ENCODE measurements at regions not wholly inside any gene's neighbourhood (a gene's known extent, or its start where the extent isn't known, plus 50 kb on each side); places are given as distances from the start of the nearest gene placed in this dataset.

- no peaks in the 10 kb centered on the region for H3K27me3 ChIP-seq
- H3K36me3 ChIP-seq (replicated peaks in 1 of 2; ENCODE audit: insufficient read depth in 1 of 2, low read depth in 2 of 2) = no peaks in the 10 kb centered on the region
- ATAC-seq (no peak), DNase-seq (no peak)
- intact Hi-C loops (cut with DNase I) = no loop called here
- no peak overlapping the region for H3K27ac ChIP-seq
- H3K4me1 ChIP-seq = no peaks in the 10 kb centered on the region
- no peak overlapping the region for H3K4me3 ChIP-seq
- TF ChIP-seq, protein P1, sequence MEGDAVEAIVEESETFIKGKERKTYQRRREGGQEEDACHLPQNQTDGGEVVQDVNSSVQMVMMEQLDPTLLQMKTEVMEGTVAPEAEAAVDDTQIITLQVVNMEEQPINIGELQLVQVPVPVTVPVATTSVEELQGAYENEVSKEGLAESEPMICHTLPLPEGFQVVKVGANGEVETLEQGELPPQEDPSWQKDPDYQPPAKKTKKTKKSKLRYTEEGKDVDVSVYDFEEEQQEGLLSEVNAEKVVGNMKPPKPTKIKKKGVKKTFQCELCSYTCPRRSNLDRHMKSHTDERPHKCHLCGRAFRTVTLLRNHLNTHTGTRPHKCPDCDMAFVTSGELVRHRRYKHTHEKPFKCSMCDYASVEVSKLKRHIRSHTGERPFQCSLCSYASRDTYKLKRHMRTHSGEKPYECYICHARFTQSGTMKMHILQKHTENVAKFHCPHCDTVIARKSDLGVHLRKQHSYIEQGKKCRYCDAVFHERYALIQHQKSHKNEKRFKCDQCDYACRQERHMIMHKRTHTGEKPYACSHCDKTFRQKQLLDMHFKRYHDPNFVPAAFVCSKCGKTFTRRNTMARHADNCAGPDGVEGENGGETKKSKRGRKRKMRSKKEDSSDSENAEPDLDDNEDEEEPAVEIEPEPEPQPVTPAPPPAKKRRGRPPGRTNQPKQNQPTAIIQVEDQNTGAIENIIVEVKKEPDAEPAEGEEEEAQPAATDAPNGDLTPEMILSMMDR (IDR thresholded peaks at IDR 0.05) = no peak
- no peak for TF ChIP-seq POLR2A (IDR thresholded peaks at IDR 0.05)
- H3K9me3 ChIP-seq = no peaks in the 10 kb centered on the region
Measured at GRCh38 chr20:39538317-39538716, 576.2 kb downstream of the DHX35 start.

DNA sequence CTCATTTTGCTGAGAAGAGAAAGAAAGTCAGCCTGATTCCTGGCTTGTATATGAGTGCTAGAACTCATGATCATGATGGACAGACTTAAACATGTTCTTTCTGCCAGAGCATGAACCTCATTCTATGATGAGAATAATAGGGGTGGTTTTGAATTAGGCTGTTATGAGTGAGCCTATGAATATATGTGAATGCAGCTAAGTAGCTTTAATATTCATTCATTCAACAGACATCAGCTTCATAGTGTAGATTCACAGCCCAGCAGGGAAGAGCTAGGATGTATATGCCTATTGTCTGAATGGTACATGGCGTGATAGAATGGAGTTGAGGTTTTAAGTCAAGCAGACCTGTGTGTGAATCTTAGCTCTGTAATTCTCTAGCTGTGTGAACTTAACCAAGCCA, 573.2 kb downstream of the DHX35 start:
- TF ChIP-seq POLR2A (IDR thresholded peaks at IDR 0.05) = no peak
- TF ChIP-seq, protein P1 (IDR thresholded peaks at IDR 0.05) = no peak
- Histone ChIP-seq H3K4me1 (no peaks in the 10 kb centered on the region), H3K27ac (no peak overlapping the region), H3K27me3 (no peaks in the 10 kb centered on the region), H3K9me3 (no peaks in the 10 kb centered on the region), H3K4me3 (no peak overlapping the region), H3K36me3 (replicated peaks in 1 of 2; ENCODE audit: insufficient read depth in 1 of 2, low read depth in 2 of 2) (no peaks in the 10 kb centered on the region)
- DNase-seq = no peak
- 75 to 91% methylated on average over 1 of the region's 1 CpG for WGBS, 2 donors
- intact Hi-C loops (cut with DNase I) = no loop called here
- no peak for ATAC-seq

- ATAC-seq = no peak
- 35 to 40% methylated on average over 1 of the region's 1 CpG for WGBS, 2 donors
Measured at GRCh38 chr20:39534846-39535245, 572.7 kb downstream of the DHX35 start.

GRCh38 chr20:39533858-39534257, 571.7 kb downstream of the DHX35 start:
- Histone ChIP-seq H3K4me1 (no peaks in the 10 kb centered on the region), H3K27me3 (no peaks in the 10 kb centered on the region), H3K36me3 (replicated peaks in 1 of 2; ENCODE audit: insufficient read depth in 1 of 2, low read depth in 2 of 2) (no peaks in the 10 kb centered on the region), H3K9me3 (no peaks in the 10 kb centered on the region), H3K27ac (no peak overlapping the region), H3K4me3 (no peak overlapping the region)
- WGBS, 2 donors = 57 to 63% methylated on average over 3 of the region's 3 CpGs
- no peak for ATAC-seq
- TF ChIP-seq, protein P1 (IDR thresholded peaks at IDR 0.05) = no peak
- no peak for TF ChIP-seq POLR2A (IDR thresholded peaks at IDR 0.05)
- no peak for DNase-seq
- intact Hi-C loops (cut with DNase I) = no loop called here

More at GRCh38 chr20:39534846-39535245, 572.7 kb downstream of the DHX35 start:
- H3K9me3 ChIP-seq = no peaks in the 10 kb centered on the region
- no peaks in the 10 kb centered on the region for H3K36me3 ChIP-seq (replicated peaks in 1 of 2; ENCODE audit: insufficient read depth in 1 of 2, low read depth in 2 of 2)
- no peaks in the 10 kb centered on the region for H3K27me3 ChIP-seq
- H3K4me3 ChIP-seq = no peak overlapping the region
- no peaks in the 10 kb centered on the region for H3K4me1 ChIP-seq
- intact Hi-C loops (cut with DNase I) = no loop called here
- no peak for DNase-seq
- no peak overlapping the region for H3K27ac ChIP-seq
- TF ChIP-seq, protein P1 (IDR thresholded peaks at IDR 0.05) = no peak

DNA sequence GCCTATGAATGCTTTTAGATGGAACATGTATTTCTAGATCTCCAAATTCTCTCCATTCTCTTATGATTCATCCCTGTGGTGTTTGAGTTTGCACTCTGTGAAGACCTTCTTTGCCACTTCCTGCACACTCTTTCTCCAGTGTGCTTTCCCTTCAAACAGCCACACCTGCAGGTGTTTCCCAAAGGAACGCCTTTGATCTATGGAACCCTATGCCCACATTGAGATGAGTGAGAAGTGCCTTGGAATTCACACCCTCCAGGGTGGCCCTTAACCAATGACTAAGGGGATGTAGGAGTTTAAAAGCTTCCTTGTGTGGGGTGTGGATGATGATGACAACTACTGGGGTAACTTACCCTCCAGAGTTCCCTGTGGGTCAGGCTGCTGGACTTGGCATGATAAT, 570.1 kb downstream of the DHX35 start:
- DNase-seq (no peak), ATAC-seq (no peak)
- TF ChIP-seq, protein P1 (IDR thresholded peaks at IDR 0.05) = no peak
- no peak for TF ChIP-seq POLR2A (IDR thresholded peaks at IDR 0.05)
- intact Hi-C loops (cut with DNase I) = no loop called here
- Histone ChIP-seq H3K36me3 (replicated peaks in 1 of 2; ENCODE audit: insufficient read depth in 1 of 2, low read depth in 2 of 2) (no peaks in the 10 kb centered on the region), H3K4me3 (no peak overlapping the region), H3K27me3 (no peaks in the 10 kb centered on the region), H3K9me3 (no peaks in the 10 kb centered on the region), H3K4me1 (no peaks in the 10 kb centered on the region), H3K27ac (no peak overlapping the region)
- 33 to 62% methylated on average over 1 of the region's 1 CpG for WGBS, 2 donors

Measured in body of pancreas (tissue), 4 donors.